B cell (primary cell): ENCODE measurements at regions not wholly inside any gene's neighbourhood (a gene's known extent, or its start where the extent isn't known, plus 50 kb on each side); places are given as distances from the start of the nearest gene placed in this dataset.

Experiments
- CTCF ChIP-seq: fragments of 200-600 bp; IDR thresholded peaks from one replicate; pipeline ENCODE4 v1.8.0; 2022; ENCODE audit warnings: antibody characterized with exemption, mild to moderate bottlenecking
- EZH2 ChIP-seq: IDR thresholded peaks from 2 replicates; pipeline ENCODE4 v1.6.1; 2012; ENCODE audit warnings: borderline replicate concordance, low read depth, mild to moderate bottlenecking, moderate library complexity, low read length; ENCODE audit not compliant: insufficient read depth, poor library complexity, severe bottlenecking

GRCh38 chr7:54469740-54470139 lies 72.4 kb upstream of the VSTM2A start:
- TF ChIP-seq CTCF, result no peak
- no peak for TF ChIP-seq EZH2
